Heart left ventricle (tissue), 13 donors: ENCODE measurements at regions not wholly inside any gene's neighbourhood (a gene's known extent, or its start where the extent isn't known, plus 50 kb on each side); places are given as distances from the start of the nearest gene placed in this dataset.

Source experiments
- CTCF ChIP-seq, 12 donors: fragments of 200-600 bp; sonication (generic) in 4 of 12; IDR thresholded peaks; one replicate each; pipeline versions ENCODE4 v1.5.0 to v1.8.0; 2018 to 2022; ENCODE audit warnings: antibody characterized with exemption in 12 of 12, mild to moderate bottlenecking in 5 of 12
- POLR2A ChIP-seq, 2 donors: fragments of 450-650 bp; IDR thresholded peaks; one replicate each; pipeline ENCODE4 v1.6.1; 2017; ENCODE audit warnings: antibody characterized with exemption in 2 of 2, mild to moderate bottlenecking in 2 of 2, moderate library complexity in 2 of 2
- donor health status: ischemic (EF 13 %, LVEDD 7.1; RV severe dilation, severe dysfunction).
- donor health status: DM: no; HTN: yes; CAD: no.
- donor health status: DM: no; HTN: no; CAD: no.
- donor health status: ischemic (EF 25% LVEDD 6.9; RV normal size, moderate dysfunction).
- donor health status: ischemic (EF 25% LVEDD 5.7; RV mildly dilated, moderate dysfunction).
- donor health status: ischemic (EF 35%, LVEDD 5.7; RV mildly dilated, moderate dysfunction).
- donor health status: nonischemic (EF 11% LVEDD 7.7; RV severe dilation, severe dysfunction).
- donor health status: DM: yes; HTN: yes; CAD: no.
- donor health status: PGD.
- donor health status: ischemic (EF 29% LVEDD 5.4; RV normal size, mild dysfunction).
- donor health status: nonischemic (EF 23%, LVEDD 6.1; RV moderate dilation, normal function).

- no peak for TF ChIP-seq CTCF (IDR thresholded peaks at IDR 0.05)
- no peak for TF ChIP-seq POLR2A (IDR thresholded peaks at IDR 0.05)
Observed at GRCh38 chr2:123363826-123364225, 661.3 kb upstream of the CNTNAP5 start.
